HFF-Myc (cell line): ENCODE measurements at regions not wholly inside any gene's neighbourhood (a gene's known extent, or its start where the extent isn't known, plus 50 kb on each side); places are given as distances from the start of the nearest gene placed in this dataset.

Experiments used
- DNase-seq: peaks from one replicate; pipeline ENCODE4 v3.0.0-alpha.2; 2011; ENCODE audit warnings: low read depth; ENCODE audit errors: extremely low read depth
- H3K4me3 ChIP-seq: replicated peaks from 2 replicates; pipeline ENCODE4 v1.5.1; 2011; ENCODE audit warnings: low read depth, mild to moderate bottlenecking, control low read depth, low read length
- TF ChIP-seq, protein P1 (sequence below): IDR thresholded peaks from 2 replicates; pipeline ENCODE4 v1.5.1; 2012; ENCODE audit warnings: mild to moderate bottlenecking, low read depth, low read length, control low read depth; ENCODE audit errors: missing control alignments

DNA sequence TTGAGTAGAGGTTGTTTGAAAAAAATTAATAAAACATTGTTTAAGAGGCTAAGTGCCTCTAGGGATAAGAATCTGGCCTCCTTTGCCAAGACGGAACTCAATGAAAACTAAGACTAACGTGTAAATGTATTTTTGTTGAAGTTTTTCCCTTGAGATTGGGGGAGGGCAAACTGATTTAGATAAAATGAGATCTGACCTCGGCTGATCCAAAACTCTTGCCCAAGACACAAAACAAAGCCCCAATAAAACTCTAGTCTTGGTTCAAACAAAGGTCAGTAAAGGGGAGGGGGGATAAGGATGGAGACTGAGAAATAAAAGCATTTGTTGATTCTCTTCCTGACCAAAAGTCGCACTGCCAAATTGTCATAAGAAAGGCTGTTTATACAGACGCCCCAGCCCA, 134.8 kb upstream of the DPT start:
- no peak for DNase-seq
- TF ChIP-seq, protein P1, sequence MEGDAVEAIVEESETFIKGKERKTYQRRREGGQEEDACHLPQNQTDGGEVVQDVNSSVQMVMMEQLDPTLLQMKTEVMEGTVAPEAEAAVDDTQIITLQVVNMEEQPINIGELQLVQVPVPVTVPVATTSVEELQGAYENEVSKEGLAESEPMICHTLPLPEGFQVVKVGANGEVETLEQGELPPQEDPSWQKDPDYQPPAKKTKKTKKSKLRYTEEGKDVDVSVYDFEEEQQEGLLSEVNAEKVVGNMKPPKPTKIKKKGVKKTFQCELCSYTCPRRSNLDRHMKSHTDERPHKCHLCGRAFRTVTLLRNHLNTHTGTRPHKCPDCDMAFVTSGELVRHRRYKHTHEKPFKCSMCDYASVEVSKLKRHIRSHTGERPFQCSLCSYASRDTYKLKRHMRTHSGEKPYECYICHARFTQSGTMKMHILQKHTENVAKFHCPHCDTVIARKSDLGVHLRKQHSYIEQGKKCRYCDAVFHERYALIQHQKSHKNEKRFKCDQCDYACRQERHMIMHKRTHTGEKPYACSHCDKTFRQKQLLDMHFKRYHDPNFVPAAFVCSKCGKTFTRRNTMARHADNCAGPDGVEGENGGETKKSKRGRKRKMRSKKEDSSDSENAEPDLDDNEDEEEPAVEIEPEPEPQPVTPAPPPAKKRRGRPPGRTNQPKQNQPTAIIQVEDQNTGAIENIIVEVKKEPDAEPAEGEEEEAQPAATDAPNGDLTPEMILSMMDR, result no peak

DNA sequence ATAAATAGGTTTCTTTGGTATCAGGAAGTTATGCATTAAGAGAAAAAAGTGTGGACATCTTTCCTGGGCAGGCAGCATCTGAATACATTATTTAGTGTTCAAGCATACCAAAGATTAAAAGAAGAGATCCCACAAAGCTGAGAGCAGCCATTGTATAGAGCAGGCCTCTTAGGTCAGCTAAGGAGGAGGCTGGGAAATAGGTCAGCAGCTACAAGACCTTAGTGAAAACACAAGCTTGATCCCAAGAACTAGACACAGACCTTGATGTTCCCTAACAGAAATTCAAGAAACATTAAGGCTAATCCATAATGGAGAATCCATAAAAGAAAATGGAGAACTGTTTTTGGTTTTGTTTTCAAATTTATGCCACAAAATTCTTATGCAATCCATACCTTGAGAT, 135.3 kb upstream of the DPT start:
- H3K4me3 ChIP-seq, result no peak overlapping the region
- TF ChIP-seq, protein P1, result no peak
- DNase-seq, result no peak

More for the DNA sequence above, 134.8 kb upstream of the DPT start:
- no peak overlapping the region for H3K4me3 ChIP-seq

DNA sequence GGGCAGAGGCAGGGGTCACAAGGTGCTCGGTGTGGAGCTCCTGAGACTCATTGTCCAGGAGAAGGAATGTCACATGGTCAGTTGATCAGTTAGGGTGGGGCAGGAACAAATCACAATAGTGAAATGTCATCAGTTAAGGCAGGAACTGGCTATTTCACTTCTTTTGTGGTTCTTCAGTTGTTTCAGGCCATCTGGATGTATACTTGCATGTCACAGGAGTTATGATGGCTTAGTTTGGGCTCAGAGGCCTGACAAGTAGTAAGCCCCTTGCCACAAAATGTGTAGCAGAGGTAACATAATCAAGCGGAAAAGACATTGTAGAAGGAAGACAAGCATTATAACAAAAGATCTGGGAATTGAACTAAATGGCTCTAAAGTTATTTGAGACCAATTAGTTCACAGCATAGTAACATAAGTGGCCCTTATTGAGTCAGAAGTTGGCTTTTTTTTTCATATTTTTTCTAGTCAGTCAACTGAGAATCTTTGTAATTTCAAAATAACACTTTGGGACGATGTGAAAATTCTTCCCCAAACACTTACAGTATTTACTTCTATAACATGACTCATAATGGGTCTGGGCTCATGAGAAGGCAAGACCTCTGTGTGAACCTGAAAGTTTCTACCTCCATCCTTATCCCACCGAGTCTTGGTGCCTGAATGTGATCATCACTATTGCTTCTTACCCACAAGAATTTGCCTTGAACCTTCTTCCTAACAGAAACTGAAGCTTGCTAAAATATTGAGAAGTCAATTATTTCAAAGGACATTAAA, 137.0 kb upstream of the DPT start:
- H3K4me3 ChIP-seq, result no peak overlapping the region
- TF ChIP-seq, protein P1, result no peak
- DNase-seq, result no peak

DNA sequence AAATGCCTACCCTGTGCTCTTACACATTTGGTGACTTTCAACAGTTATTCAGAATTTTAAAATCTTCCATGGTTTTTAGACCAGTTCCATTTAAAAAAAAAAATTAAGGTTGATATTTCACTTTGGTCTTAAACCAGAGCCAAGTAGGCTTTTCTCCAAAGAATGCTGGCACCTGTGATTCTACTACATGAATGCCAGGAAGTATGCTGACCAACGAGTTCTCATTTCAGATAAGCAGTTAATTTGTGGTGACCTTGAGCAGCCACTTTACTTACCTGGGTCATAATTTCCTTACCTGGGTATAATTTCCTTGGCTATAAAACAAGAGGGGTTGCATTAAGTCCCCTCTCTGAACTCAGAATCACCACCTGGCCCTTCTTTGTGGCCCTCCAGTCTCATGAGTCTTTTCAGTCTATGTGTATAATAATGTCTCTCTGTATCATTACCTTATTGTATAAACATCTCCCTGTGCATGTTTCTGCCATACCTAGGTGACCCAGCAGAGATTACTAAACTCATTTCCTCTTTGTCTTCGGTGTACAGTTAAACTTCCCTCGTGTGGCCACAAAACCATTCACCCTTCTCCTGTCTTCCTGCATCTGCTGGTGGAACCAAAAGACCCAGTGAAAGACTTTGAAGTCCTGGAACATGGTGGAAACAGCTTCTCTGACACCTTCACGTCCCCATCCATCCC, 139.1 kb upstream of the DPT start:
- no peak overlapping the region for H3K4me3 ChIP-seq
- no peak for DNase-seq
- TF ChIP-seq, protein P1, result no peak

DNA sequence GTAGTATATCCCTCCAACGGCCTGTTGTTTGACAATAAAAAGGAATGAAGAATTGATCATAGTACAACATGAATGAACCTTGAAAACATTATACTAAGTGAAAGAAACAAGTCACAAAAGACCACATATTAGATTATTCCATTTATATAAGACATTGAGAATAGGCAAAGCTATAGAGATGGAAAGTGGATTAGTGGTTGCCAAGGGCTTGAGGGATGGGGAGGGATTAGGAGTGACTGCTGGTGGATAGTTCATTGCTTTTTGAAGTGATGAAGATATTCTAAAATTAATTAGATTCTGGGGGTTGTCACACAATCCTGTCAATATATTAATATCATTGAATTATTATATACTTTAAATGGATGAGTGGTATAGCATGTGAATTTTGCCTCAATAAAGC, 142.5 kb upstream of the DPT start:
- H3K4me3 ChIP-seq, result no peak overlapping the region
- TF ChIP-seq, protein P1, result no peak
- DNase-seq, result no peak

- DNase-seq, result no peak
- no peak overlapping the region for H3K4me3 ChIP-seq
- TF ChIP-seq, protein P1, result no peak
Observed at GRCh38 chr1:168875831-168876230, 146.8 kb upstream of the DPT start.
